SK-N-SH (cell line): ENCODE measurements at regions not wholly inside any gene's neighbourhood (a gene's known extent, or its start where the extent isn't known, plus 50 kb on each side); places are given as distances from the start of the nearest gene placed in this dataset.

Experiments
- EP300 ChIP-seq, 2 experiments: IDR thresholded peaks; 2 replicates each; pipeline versions ENCODE4 v1.4.0 to v1.6.1; 2012; ENCODE audit warnings: borderline replicate concordance in 1 of 2, low read depth in 1 of 2, low read length in 1 of 2
- TCF12 ChIP-seq: IDR thresholded peaks from 2 replicates; pipeline ENCODE4 v1.4.0; 2012
- TF ChIP-seq, protein P1 (sequence below): IDR thresholded peaks from 2 replicates; pipeline ENCODE4 v1.4.0; 2012; ENCODE audit warnings: low read depth, borderline replicate concordance
- TF ChIP-seq, protein P2 (sequence below): fragments of 200-600 bp; sonication (generic); IDR thresholded peaks from 2 replicates; pipeline ENCODE4 v1.6.1; 2017; ENCODE audit warnings: antibody characterized with exemption, mild to moderate bottlenecking, moderate library complexity

DNA sequence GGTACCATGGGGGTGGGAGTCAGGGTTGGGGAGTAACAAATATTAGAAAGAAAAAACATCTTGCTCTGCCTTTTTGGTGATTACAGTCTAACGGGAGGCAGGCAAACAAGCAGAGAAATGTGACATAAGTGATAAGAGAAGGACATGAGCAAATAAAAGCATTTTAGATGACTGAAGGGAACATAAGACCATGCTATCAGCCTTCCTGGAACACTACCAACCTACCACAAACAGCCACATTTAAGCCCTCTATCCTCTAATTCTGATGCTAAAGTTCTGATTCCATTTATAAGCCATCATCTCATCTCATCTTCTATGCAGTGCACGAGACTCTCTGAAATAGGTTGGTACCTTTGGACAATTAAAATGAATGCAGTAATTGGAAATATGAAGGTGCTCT is 243.4 kb upstream of the P2RY1 start:
- TF ChIP-seq, protein P1, sequence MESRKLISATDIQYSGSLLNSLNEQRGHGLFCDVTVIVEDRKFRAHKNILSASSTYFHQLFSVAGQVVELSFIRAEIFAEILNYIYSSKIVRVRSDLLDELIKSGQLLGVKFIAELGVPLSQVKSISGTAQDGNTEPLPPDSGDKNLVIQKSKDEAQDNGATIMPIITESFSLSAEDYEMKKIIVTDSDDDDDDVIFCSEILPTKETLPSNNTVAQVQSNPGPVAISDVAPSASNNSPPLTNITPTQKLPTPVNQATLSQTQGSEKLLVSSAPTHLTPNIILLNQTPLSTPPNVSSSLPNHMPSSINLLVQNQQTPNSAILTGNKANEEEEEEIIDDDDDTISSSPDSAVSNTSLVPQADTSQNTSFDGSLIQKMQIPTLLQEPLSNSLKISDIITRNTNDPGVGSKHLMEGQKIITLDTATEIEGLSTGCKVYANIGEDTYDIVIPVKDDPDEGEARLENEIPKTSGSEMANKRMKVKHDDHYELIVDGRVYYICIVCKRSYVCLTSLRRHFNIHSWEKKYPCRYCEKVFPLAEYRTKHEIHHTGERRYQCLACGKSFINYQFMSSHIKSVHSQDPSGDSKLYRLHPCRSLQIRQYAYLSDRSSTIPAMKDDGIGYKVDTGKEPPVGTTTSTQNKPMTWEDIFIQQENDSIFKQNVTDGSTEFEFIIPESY: no peak
- TF ChIP-seq, protein P2, sequence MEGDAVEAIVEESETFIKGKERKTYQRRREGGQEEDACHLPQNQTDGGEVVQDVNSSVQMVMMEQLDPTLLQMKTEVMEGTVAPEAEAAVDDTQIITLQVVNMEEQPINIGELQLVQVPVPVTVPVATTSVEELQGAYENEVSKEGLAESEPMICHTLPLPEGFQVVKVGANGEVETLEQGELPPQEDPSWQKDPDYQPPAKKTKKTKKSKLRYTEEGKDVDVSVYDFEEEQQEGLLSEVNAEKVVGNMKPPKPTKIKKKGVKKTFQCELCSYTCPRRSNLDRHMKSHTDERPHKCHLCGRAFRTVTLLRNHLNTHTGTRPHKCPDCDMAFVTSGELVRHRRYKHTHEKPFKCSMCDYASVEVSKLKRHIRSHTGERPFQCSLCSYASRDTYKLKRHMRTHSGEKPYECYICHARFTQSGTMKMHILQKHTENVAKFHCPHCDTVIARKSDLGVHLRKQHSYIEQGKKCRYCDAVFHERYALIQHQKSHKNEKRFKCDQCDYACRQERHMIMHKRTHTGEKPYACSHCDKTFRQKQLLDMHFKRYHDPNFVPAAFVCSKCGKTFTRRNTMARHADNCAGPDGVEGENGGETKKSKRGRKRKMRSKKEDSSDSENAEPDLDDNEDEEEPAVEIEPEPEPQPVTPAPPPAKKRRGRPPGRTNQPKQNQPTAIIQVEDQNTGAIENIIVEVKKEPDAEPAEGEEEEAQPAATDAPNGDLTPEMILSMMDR: no peak
- no peak for TF ChIP-seq EP300 (IDR thresholded peaks at IDR 0.05; ENCODE audit: borderline replicate concordance in 1 of 2, low read depth in 1 of 2, low read length in 1 of 2)
- no peak for TF ChIP-seq TCF12
